ENCODE measurements at regions not wholly inside any gene's neighbourhood (a gene's known extent, or its start where the extent isn't known, plus 50 kb on each side); places are given as distances from the start of the nearest gene placed in this dataset.

DNA sequence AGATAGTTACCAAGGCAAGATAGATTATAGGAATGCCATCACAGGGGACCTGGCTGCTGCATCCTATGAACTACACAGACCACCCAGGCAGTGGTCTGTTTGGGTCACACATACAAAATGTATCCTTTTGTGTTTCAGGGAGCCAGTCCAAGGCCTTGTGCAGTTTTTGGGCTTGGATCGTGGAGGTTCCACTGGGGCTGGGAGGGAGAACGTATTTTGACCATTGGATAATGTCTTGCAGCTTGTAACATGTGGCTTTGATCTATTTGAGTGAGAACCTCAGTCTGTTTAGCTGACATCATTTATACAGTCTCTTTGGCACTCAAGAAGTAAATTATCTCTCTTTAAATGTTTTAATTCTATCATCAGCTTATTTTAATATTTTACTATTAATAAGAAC, 147.3 kb downstream of the DUSP10 start:
- Mint-ChIP-seq H3K27me3 (ENCODE audit: low read depth in 3 of 3) (no peaks in the 10 kb centered on the region), H3K36me3 (no peaks in the 10 kb centered on the region), H3K27ac (no peak overlapping the region), H3K9me3 (peaks cover 0 to 10% (median 0%) of the 10 kb centered on the region in 7 donors), H3K4me1 (no peaks in the 10 kb centered on the region), H3K4me3 (no peak overlapping the region)
- Histone ChIP-seq H3K4me1 (ENCODE audit: control insufficient read depth in 1 of 2, insufficient read depth in 2 of 2, low read length in 2 of 2) (no peaks in the 10 kb centered on the region), H3K4me3 (replicated peaks in 1 of 3; ENCODE audit: low read depth in 2 of 3, low read length in 3 of 3) (no peak overlapping the region), H3K9ac (ENCODE audit: insufficient read depth, low read length, poor library complexity, severe bottlenecking) (no peak overlapping the region), H2AFZ (ENCODE audit: insufficient read depth, low read depth, low read length, poor library complexity, severe bottlenecking) (no peak overlapping the region), H4K20me1 (ENCODE audit: insufficient read depth, low read length) (no peaks in the 10 kb centered on the region), H3K4me2 (replicated peaks; ENCODE audit: extremely low read depth, low read length, poor library complexity, severe bottlenecking) (no peak overlapping the region), H3K36me3 (replicated peaks in 1 of 2; ENCODE audit: control insufficient read depth in 1 of 2, insufficient read depth in 2 of 2, low read length in 2 of 2) (no peaks in the 10 kb centered on the region), H3K9me3 (replicated peaks in 1 of 2; ENCODE audit: control insufficient read depth in 1 of 2, insufficient read depth in 1 of 2, low read length in 2 of 2) (no peaks in the 10 kb centered on the region), H3K27me3 (ENCODE audit: control insufficient read depth in 2 of 2, insufficient read depth in 2 of 2, low read length in 2 of 2) (no peaks in the 10 kb centered on the region), H3K27ac (ENCODE audit: low read depth in 1 of 2, low read length in 2 of 2) (no peak overlapping the region), H3K79me2 (ENCODE audit: insufficient read depth, low read length) (no peaks in the 10 kb centered on the region)
- TF ChIP-seq, protein P1, sequence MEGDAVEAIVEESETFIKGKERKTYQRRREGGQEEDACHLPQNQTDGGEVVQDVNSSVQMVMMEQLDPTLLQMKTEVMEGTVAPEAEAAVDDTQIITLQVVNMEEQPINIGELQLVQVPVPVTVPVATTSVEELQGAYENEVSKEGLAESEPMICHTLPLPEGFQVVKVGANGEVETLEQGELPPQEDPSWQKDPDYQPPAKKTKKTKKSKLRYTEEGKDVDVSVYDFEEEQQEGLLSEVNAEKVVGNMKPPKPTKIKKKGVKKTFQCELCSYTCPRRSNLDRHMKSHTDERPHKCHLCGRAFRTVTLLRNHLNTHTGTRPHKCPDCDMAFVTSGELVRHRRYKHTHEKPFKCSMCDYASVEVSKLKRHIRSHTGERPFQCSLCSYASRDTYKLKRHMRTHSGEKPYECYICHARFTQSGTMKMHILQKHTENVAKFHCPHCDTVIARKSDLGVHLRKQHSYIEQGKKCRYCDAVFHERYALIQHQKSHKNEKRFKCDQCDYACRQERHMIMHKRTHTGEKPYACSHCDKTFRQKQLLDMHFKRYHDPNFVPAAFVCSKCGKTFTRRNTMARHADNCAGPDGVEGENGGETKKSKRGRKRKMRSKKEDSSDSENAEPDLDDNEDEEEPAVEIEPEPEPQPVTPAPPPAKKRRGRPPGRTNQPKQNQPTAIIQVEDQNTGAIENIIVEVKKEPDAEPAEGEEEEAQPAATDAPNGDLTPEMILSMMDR (IDR thresholded peaks at IDR 0.05), result no peak
- intact Hi-C loops (cut with micrococcal nuclease), result no loop called here
- no peak for DNase-seq
- WGBS (ENCODE audit: insufficient coverage), result no CpG with 5 or more reads among the region's 2 CpGs

DNA sequence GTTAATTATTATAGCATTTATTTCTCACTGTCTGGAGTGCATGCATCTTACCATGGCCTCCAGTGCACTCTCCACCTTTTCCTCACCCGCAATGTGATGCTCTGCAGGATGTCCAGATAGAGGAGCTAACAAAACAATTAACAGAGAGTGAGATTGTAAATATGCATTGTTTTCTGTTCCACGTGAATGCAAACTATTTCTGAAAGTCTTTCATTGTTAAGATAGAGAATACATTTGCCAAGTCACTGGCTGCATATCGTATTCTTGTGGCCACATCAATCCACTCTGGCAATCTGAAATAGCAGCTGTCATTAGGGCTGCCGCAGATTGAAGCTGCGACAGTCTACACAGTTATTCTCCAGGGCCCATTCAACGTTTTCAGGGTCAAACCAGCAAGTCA, 143.8 kb downstream of the DUSP10 start:
- H3K27me3 ChIP-seq (ENCODE audit: control insufficient read depth in 2 of 2, insufficient read depth in 2 of 2, low read length in 2 of 2), result no peaks in the 10 kb centered on the region
- H3K36me3 ChIP-seq (replicated peaks in 1 of 2; ENCODE audit: control insufficient read depth in 1 of 2, insufficient read depth in 2 of 2, low read length in 2 of 2), result no peaks in the 10 kb centered on the region
- intact Hi-C loops (cut with micrococcal nuclease), result no loop called here
- no peak overlapping the region for H3K4me2 ChIP-seq (replicated peaks; ENCODE audit: extremely low read depth, low read length, poor library complexity, severe bottlenecking)
- 97% methylated on average over 3 of the region's 6 CpGs for whole genome bisulfite sequencing (ENCODE audit: insufficient coverage)
- no peaks in the 10 kb centered on the region for H3K4me1 Mint-ChIP-seq
- no peak for DNase-seq
- H4K20me1 ChIP-seq (ENCODE audit: insufficient read depth, low read length), result no peaks in the 10 kb centered on the region
- no peaks in the 10 kb centered on the region for H3K4me1 ChIP-seq (ENCODE audit: control insufficient read depth in 1 of 2, insufficient read depth in 2 of 2, low read length in 2 of 2)
- TF ChIP-seq, protein P1 (IDR thresholded peaks at IDR 0.05), result no peak
- no peaks in the 10 kb centered on the region for H3K36me3 Mint-ChIP-seq
- peaks cover 0 to 10% (median 0%) of the 10 kb centered on the region in 7 donors for H3K9me3 Mint-ChIP-seq
- H3K79me2 ChIP-seq (ENCODE audit: insufficient read depth, low read length), result no peaks in the 10 kb centered on the region
- H3K4me3 Mint-ChIP-seq, result no peak overlapping the region
- H3K9me3 ChIP-seq (replicated peaks in 1 of 2; ENCODE audit: control insufficient read depth in 1 of 2, insufficient read depth in 1 of 2, low read length in 2 of 2), result no peaks in the 10 kb centered on the region
- no peak overlapping the region for H3K4me3 ChIP-seq (replicated peaks in 1 of 3; ENCODE audit: low read depth in 2 of 3, low read length in 3 of 3)
- no peak overlapping the region for H3K27ac Mint-ChIP-seq
- peaks cover 0 to 1% (median 0%) of the 10 kb centered on the region in 3 donors for H3K27me3 Mint-ChIP-seq (ENCODE audit: low read depth in 3 of 3)
- no peak overlapping the region for H3K9ac ChIP-seq (ENCODE audit: insufficient read depth, low read length, poor library complexity, severe bottlenecking)
- H2AFZ ChIP-seq (ENCODE audit: insufficient read depth, low read depth, low read length, poor library complexity, severe bottlenecking), result no peak overlapping the region
- H3K27ac ChIP-seq (ENCODE audit: low read depth in 1 of 2, low read length in 2 of 2), result no peak overlapping the region

All from CD14-positive monocyte (primary cell).